ENCODE measurements at regions not wholly inside any gene's neighbourhood (a gene's known extent, or its start where the extent isn't known, plus 50 kb on each side); places are given as distances from the start of the nearest gene placed in this dataset.

- intact Hi-C loops (cut with micrococcal nuclease; ENCODE audit: unreplicated experiment): no loop called here
- TF ChIP-seq CTCF (conservative IDR thresholded peaks at IDR 0.05; ENCODE audit: low read length): no peak
- TF ChIP-seq EZH2phosphoT487 (IDR thresholded peaks at IDR 0.05; ENCODE audit: borderline replicate concordance, low read depth, low read length): no peak
- POLR2A ChIA-PET: no interaction called here
Observed at GRCh38 chr10:130962240-130963051, 349.1 kb downstream of the TCERG1L start.

DNA sequence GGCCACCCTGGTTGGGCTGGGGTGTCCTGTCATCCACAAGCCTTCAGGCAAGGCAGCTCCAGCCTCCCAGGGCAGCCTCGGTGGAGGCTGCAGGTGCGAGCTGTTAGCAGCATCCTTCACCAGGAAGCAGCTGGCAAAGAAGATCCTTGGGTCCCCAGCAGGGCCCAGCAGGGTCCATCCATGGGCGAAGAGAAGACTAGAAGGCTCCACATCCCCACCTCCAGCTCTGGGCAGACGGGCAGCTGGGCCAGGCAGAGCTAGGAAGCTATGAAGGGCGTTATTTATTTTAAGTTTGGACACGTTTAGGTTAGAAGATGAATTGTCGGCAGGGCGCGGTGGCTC, 348.5 kb downstream of the TCERG1L start:
- TF ChIP-seq EZH2phosphoT487 (IDR thresholded peaks at IDR 0.05; ENCODE audit: borderline replicate concordance, low read depth, low read length): no peak
- no peak for TF ChIP-seq CTCF (conservative IDR thresholded peaks at IDR 0.05; ENCODE audit: low read length)
- no peak for DNase-seq (ENCODE audit: low spot score)
- Histone ChIP-seq H3K9me3 (ENCODE audit: low read length) (no peaks in the 10 kb centered on the region), H3K36me3 (ENCODE audit: insufficient read depth, low read length) (no peaks in the 10 kb centered on the region), H3K4me1 (ENCODE audit: insufficient read depth, low read length, poor library complexity, severe bottlenecking) (no peaks in the 10 kb centered on the region), H3K9me2 (ENCODE audit: insufficient read depth, low read length) (no peaks in the 10 kb centered on the region), H4K20me1 (ENCODE audit: insufficient read depth, low read length) (no peaks in the 10 kb centered on the region), H3K4me3 (ENCODE audit: low read depth, low read length, poor library complexity, severe bottlenecking) (no peak overlapping the region), H3K4me2 (ENCODE audit: low read length) (no peak overlapping the region), H3K79me2 (ENCODE audit: insufficient read depth, low read depth, low read length) (no peaks in the 10 kb centered on the region), H2AFZ (ENCODE audit: low read length) (no peak overlapping the region), H3K27ac (ENCODE audit: low read depth, low read length, poor library complexity, severe bottlenecking) (no peak overlapping the region)
- POLR2A ChIA-PET: no interaction called here
- intact Hi-C loops (cut with micrococcal nuclease; ENCODE audit: unreplicated experiment): no loop called here
- CTCF ChIA-PET (ENCODE audit: unreplicated experiment): no interaction called here
- no TSS peak for BruUV-seq (replicated peaks)

More at GRCh38 chr10:130962240-130963051, 349.1 kb downstream of the TCERG1L start:
- no peaks in the 10 kb centered on the region for H4K20me1 ChIP-seq (ENCODE audit: insufficient read depth, low read length)
- no peaks in the 10 kb centered on the region for H3K36me3 ChIP-seq (ENCODE audit: insufficient read depth, low read length)
- no peak overlapping the region for H2AFZ ChIP-seq (ENCODE audit: low read length)
- no peak for DNase-seq (ENCODE audit: low spot score)
- H3K4me1 ChIP-seq (ENCODE audit: insufficient read depth, low read length, poor library complexity, severe bottlenecking): no peaks in the 10 kb centered on the region
- H3K79me2 ChIP-seq (ENCODE audit: insufficient read depth, low read depth, low read length): no peaks in the 10 kb centered on the region
- no peaks in the 10 kb centered on the region for H3K9me2 ChIP-seq (ENCODE audit: insufficient read depth, low read length)
- no peak overlapping the region for H3K4me2 ChIP-seq (ENCODE audit: low read length)
- H3K4me3 ChIP-seq (ENCODE audit: low read depth, low read length, poor library complexity, severe bottlenecking): no peak overlapping the region
- no peaks in the 10 kb centered on the region for H3K9me3 ChIP-seq (ENCODE audit: low read length)
- no TSS peak for BruUV-seq (replicated peaks)
- no peak overlapping the region for H3K27ac ChIP-seq (ENCODE audit: low read depth, low read length, poor library complexity, severe bottlenecking)
- CTCF ChIA-PET (ENCODE audit: unreplicated experiment): interaction anchor here (0.6 kb wide), 1 partner anchor 17 kb away, joined by 3 read pairs; no protein-coding TSS in a partner anchor

- H3K4me2 ChIP-seq (ENCODE audit: low read length): no peak overlapping the region
- TF ChIP-seq EZH2phosphoT487 (IDR thresholded peaks at IDR 0.05; ENCODE audit: borderline replicate concordance, low read depth, low read length): no peak
- TF ChIP-seq CTCF (conservative IDR thresholded peaks at IDR 0.05; ENCODE audit: low read length): no peak
- no peaks in the 10 kb centered on the region for H3K79me2 ChIP-seq (ENCODE audit: insufficient read depth, low read depth, low read length)
- no TSS peak for BruUV-seq (replicated peaks)
- H3K9me2 ChIP-seq (ENCODE audit: insufficient read depth, low read length): no peaks in the 10 kb centered on the region
- H3K36me3 ChIP-seq (ENCODE audit: insufficient read depth, low read length): no peaks in the 10 kb centered on the region
- H3K27ac ChIP-seq (ENCODE audit: low read depth, low read length, poor library complexity, severe bottlenecking): no peak overlapping the region
- POLR2A ChIA-PET: no interaction called here
- no peak overlapping the region for H3K4me3 ChIP-seq (ENCODE audit: low read depth, low read length, poor library complexity, severe bottlenecking)
- CTCF ChIA-PET (ENCODE audit: unreplicated experiment): no interaction called here
- H2AFZ ChIP-seq (ENCODE audit: low read length): no peak overlapping the region
- intact Hi-C loops (cut with micrococcal nuclease; ENCODE audit: unreplicated experiment): no loop called here
- H3K9me3 ChIP-seq (ENCODE audit: low read length): no peaks in the 10 kb centered on the region
- no peaks in the 10 kb centered on the region for H4K20me1 ChIP-seq (ENCODE audit: insufficient read depth, low read length)
- H3K4me1 ChIP-seq (ENCODE audit: insufficient read depth, low read length, poor library complexity, severe bottlenecking): no peaks in the 10 kb centered on the region
- DNase-seq (ENCODE audit: low spot score): no peak
Observed at GRCh38 chr10:130963786-130964522, 347.6 kb downstream of the TCERG1L start.
